GM12878 (cell line): ENCODE measurements at regions not wholly inside any gene's neighbourhood (a gene's known extent, or its start where the extent isn't known, plus 50 kb on each side); places are given as distances from the start of the nearest gene placed in this dataset.

ENCODE experiments used
- ATAC-seq: fragments of 200-7000 bp; cut with Tn5 transposase; 3 replicates; pipeline ENCODE4 v1.9.1; 2020; ENCODE audit warnings: mild to moderate bottlenecking, moderate library complexity
- BruUV-seq: library from RNA; stranded (reverse); fragments of 400-500 nt; replicated peaks from 2 replicates; lab custom pipeline; 2021; lab: Mats Ljungman, UMichigan
- CTCF ChIA-PET: fragments of 300-600 bp; sonication (Branson Sonifier 250); formaldehyde crosslinking; extraction: SDS; loops from one replicate; lab custom pipeline; 2021; ENCODE audit warnings: inconsistent platforms; lab: Yijun Ruan, JAX
- POLR2A ChIA-PET: fragments of 350-600 bp; formaldehyde crosslinking; extraction: SDS; loops from one replicate; lab custom pipeline; 2021; ENCODE audit warnings: inconsistent platforms; lab: Charles Lee
- RAD21 ChIA-PET: fragments of 300-600 bp; sonication (Branson Sonifier 250); formaldehyde crosslinking; loops from one replicate; lab custom pipeline; 2023; ENCODE audit warnings: antibody characterized with exemption; ENCODE audit not compliant: unreplicated experiment; lab: Charles Lee
- SMC1A ChIA-PET: fragments of 300-600 bp; sonication (Branson Sonifier 250); formaldehyde crosslinking; loops from one replicate; lab custom pipeline; 2023; ENCODE audit not compliant: unreplicated experiment, uncharacterized antibody; lab: Charles Lee
- DNase-seq: peaks from one replicate; pipeline ENCODE4 v3.0.0-alpha.2; 2011; ENCODE audit warnings: low read depth, low spot score
- FAIRE-seq: peaks from 3 replicates; lab custom pipeline; 2011; peaks lifted over from hg19 to GRCh38; lab: Jason Lieb, UNC
- H2AFZ ChIP-seq: 2 replicates; pipeline ENCODE4 v1.6.0; 2011; ENCODE audit warnings: low read depth, low read length, control low read depth; ENCODE audit not compliant: control insufficient read depth
- H3K27ac ChIP-seq: 2 replicates; pipeline ENCODE4 v1.5.1; 2011; ENCODE audit warnings: control low read depth; ENCODE audit not compliant: control insufficient read depth, insufficient read depth
- H3K27me3 ChIP-seq, 2 experiments: replicated peaks in 1 of 2; 2 replicates each; pipeline versions ENCODE4 v1.6.0 to v1.6.1; 2011; ENCODE audit warnings: low read length in 1 of 2; ENCODE audit not compliant: control insufficient read depth in 2 of 2, insufficient read depth in 2 of 2
- H3K36me3 ChIP-seq, 2 experiments: 2 replicates each; pipeline ENCODE4 v1.5.1; 2011; ENCODE audit warnings: low read length in 1 of 2; ENCODE audit not compliant: control insufficient read depth in 2 of 2, insufficient read depth in 2 of 2
- H3K4me1 ChIP-seq: 2 replicates; pipeline ENCODE4 v1.6.1; 2011; ENCODE audit warnings: mild to moderate bottlenecking, low read length, moderate library complexity, mixed read lengths; ENCODE audit not compliant: control insufficient read depth, insufficient read depth
- H3K4me2 ChIP-seq: 2 replicates; pipeline ENCODE4 v1.6.0; 2011; ENCODE audit warnings: control low read depth; ENCODE audit not compliant: control insufficient read depth, insufficient read depth
- H3K4me3 ChIP-seq: fragments of 200-600 bp; sonication (generic); 2 replicates; pipeline ENCODE4 v1.5.1; 2016
- H3K79me2 ChIP-seq: 2 replicates; pipeline ENCODE4 v1.6.0; 2011; ENCODE audit warnings: low read length; ENCODE audit not compliant: control insufficient read depth, insufficient read depth
- H3K9ac ChIP-seq: 2 replicates; pipeline ENCODE4 v1.8.0; 2011; ENCODE audit warnings: low read length, control low read depth, mixed read lengths; ENCODE audit not compliant: control insufficient read depth, insufficient read depth
- H3K9me3 ChIP-seq: replicated peaks from 3 replicates; pipeline ENCODE4 v1.5.1; 2011; ENCODE audit warnings: mild to moderate bottlenecking, low read length; ENCODE audit not compliant: control insufficient read depth, insufficient read depth
- H4K20me1 ChIP-seq: 2 replicates; pipeline ENCODE4 v1.6.0; 2011; ENCODE audit not compliant: control insufficient read depth, insufficient read depth
- ATF2 ChIP-seq: IDR thresholded peaks from 2 replicates; pipeline ENCODE4 v1.6.1; 2012; ENCODE audit warnings: low read length, inconsistent platforms
- E2F4 ChIP-seq: IDR thresholded peaks from 2 replicates; pipeline ENCODE4 v1.6.1; 2012; ENCODE audit warnings: low read depth, low read length, improper control_type of control experiment
- IKZF2 ChIP-seq, 2 experiments: fragments of 450-650 bp; IDR thresholded peaks; 2 replicates each; pipeline ENCODE4 v1.6.1; 2017; ENCODE audit warnings: mild to moderate bottlenecking in 2 of 2, moderate library complexity in 2 of 2
- NR2C2 ChIP-seq: IDR thresholded peaks from 2 replicates; pipeline ENCODE4 v1.6.1; 2011; ENCODE audit warnings: borderline replicate concordance, low read depth; ENCODE audit not compliant: control insufficient read depth, insufficient read length
- SMAD1 ChIP-seq: fragments of 450-650 bp; IDR thresholded peaks from 2 replicates; pipeline ENCODE4 v1.6.1; 2018; ENCODE audit warnings: mild to moderate bottlenecking, low read depth; ENCODE audit not compliant: partially characterized antibody
- SREBF2 ChIP-seq: IDR thresholded peaks from 2 replicates; pipeline ENCODE4 v1.6.1; 2012; ENCODE audit warnings: mild to moderate bottlenecking, low read length
- TCF3 ChIP-seq: IDR thresholded peaks from 2 replicates; pipeline ENCODE4 v1.6.1; 2012; ENCODE audit warnings: low read depth, mild to moderate bottlenecking, low read length, borderline replicate concordance; ENCODE audit not compliant: insufficient read depth
- ZNF592 ChIP-seq: fragments of 450-650 bp; IDR thresholded peaks from 2 replicates; pipeline ENCODE4 v1.6.1; 2017; ENCODE audit warnings: mild to moderate bottlenecking, moderate library complexity
- ZSCAN29 ChIP-seq: fragments of 450-650 bp; IDR thresholded peaks from 2 replicates; pipeline ENCODE4 v1.6.1; 2017; ENCODE audit warnings: mild to moderate bottlenecking, moderate library complexity
- WGBS: methylation state at CpG from one replicate; pipeline ENCODE4 v1.1.6; 2016; ENCODE audit warnings: low lambda C conversion rate; ENCODE audit not compliant: insufficient replicate concordance, insufficient coverage; ENCODE audit errors: missing lambda C conversion rate; 5-methylcytosine and 5-hydroxymethylcytosine counted together
- in situ Hi-C: fragments of 300-500 bp; cut with MboI; formaldehyde crosslinking; loops from 9 replicates; pipeline ENCODE4 v1.14.3; 2018; ENCODE audit warnings: mixed read lengths
- intact Hi-C: fragments of 100-400 bp; cut with micrococcal nuclease; formaldehyde crosslinking; loops from one replicate; pipeline ENCODE4 v1.14.2; 2022; ENCODE audit not compliant: unreplicated experiment

- BruUV-seq: no TSS peak
- in situ Hi-C loops: no loop called here
- ChIA-PET CTCF (no interaction called here), SMC1A (no interaction called here), RAD21 (no interaction called here)
- Histone ChIP-seq H3K4me2 (no peak overlapping the region), H3K9ac (no peak overlapping the region), H3K27me3 (no peaks in the 10 kb centered on the region), H4K20me1 (no peaks in the 10 kb centered on the region), H3K4me1 (no peaks in the 10 kb centered on the region), H3K4me3 (no peak overlapping the region), H2AFZ (no peak overlapping the region)
- WGBS: 66% methylated on average over 16 of the region's 16 CpGs
- no peak for TF ChIP-seq SREBF2
- TF ChIP-seq, all 136 proteins: peak for 0
- DNase-seq (no peak), ATAC-seq (no peak), FAIRE-seq (no peak)
- no peaks in the 10 kb centered on the region for H3K79me2 ChIP-seq
- no peaks in the 10 kb centered on the region for H3K9me3 ChIP-seq
- no peak overlapping the region for H3K27ac ChIP-seq
- POLR2A ChIA-PET: no interaction called here
- intact Hi-C loops: no loop called here
- H3K36me3 ChIP-seq: no peaks in the 10 kb centered on the region
Measured at GRCh38 chr17:77852731-77853130, 105.8 kb upstream of the TNRC6C start.

- WGBS: 51% methylated on average over 20 of the region's 20 CpGs
- in situ Hi-C loops: no loop called here
- DNase-seq (no peak), ATAC-seq (no peak), FAIRE-seq (no peak)
- intact Hi-C loops: no loop called here
- H3K27me3 ChIP-seq: no peaks in the 10 kb centered on the region
- no TSS peak for BruUV-seq
- H3K4me2 ChIP-seq: no peak overlapping the region
- H3K9me3 ChIP-seq: no peaks in the 10 kb centered on the region
- no peaks in the 10 kb centered on the region for H3K79me2 ChIP-seq
- H3K4me1 ChIP-seq: no peaks in the 10 kb centered on the region
- H3K27ac ChIP-seq: no peak overlapping the region
- RAD21 ChIA-PET: no interaction called here
- H4K20me1 ChIP-seq: no peaks in the 10 kb centered on the region
- POLR2A ChIA-PET: interaction anchor here (0.8 kb wide), 1 partner anchor 9 kb away, joined by 3 read pairs; no protein-coding TSS in a partner anchor
- no peak overlapping the region for H3K9ac ChIP-seq
- SMC1A ChIA-PET: no interaction called here
- no peaks in the 10 kb centered on the region for H3K36me3 ChIP-seq
- H2AFZ ChIP-seq: no peak overlapping the region
- CTCF ChIA-PET: no interaction called here
- H3K4me3 ChIP-seq: no peak overlapping the region
- TF ChIP-seq E2F4 (no peak), IKZF2 (IDR thresholded peaks at IDR 0.05) (no peak), ZNF592 (no peak), TCF3 (no peak), SMAD1 (no peak), NR2C2 (no peak), ZSCAN29 (no peak), ATF2 (no peak)
Measured at GRCh38 chr17:77853191-77853977, 105.1 kb upstream of the TNRC6C start.
